GM12872 (cell line): ENCODE measurements at regions not wholly inside any gene's neighbourhood (a gene's known extent, or its start where the extent isn't known, plus 50 kb on each side); places are given as distances from the start of the nearest gene placed in this dataset.

Source experiments
- TF ChIP-seq, protein P1 (sequence below): IDR thresholded peaks from 3 replicates; pipeline ENCODE4 v1.5.1; 2011; ENCODE audit warnings: low read depth, mild to moderate bottlenecking, low read length, moderate library complexity; ENCODE audit not compliant: insufficient read depth

DNA sequence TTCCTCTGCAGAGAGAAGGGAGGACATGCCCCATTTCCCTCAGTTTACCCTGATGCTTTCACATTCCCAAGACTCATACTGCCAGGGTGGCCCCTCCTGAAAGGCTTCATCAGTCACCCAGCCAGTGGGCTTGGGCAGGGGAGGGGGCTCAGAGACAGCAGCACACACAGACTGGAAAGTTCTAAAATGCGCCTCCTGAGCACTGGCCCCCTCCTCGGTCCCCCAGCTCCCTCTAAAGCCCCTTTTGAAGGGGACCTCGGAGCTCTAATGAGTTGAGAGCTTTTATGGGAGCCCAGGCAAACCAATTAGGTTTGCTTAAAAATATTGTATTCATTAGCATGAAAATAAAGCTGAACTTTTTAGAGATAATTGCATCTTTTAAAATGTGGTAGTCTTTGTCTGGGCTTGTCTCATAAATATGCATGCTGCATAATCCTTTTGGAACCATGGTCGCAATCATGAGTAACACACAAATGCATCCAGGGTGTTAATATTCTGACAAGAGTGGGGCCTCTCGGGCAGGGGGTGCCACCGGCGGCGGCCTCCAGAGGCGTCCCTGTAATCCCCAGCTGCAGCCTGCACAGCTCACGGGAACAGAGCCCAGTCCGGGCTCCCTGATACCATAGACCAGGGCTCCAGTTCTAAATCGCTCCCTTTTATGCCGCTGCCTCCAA is 78.5 kb downstream of the RPLP1 start:
- TF ChIP-seq, protein P1, sequence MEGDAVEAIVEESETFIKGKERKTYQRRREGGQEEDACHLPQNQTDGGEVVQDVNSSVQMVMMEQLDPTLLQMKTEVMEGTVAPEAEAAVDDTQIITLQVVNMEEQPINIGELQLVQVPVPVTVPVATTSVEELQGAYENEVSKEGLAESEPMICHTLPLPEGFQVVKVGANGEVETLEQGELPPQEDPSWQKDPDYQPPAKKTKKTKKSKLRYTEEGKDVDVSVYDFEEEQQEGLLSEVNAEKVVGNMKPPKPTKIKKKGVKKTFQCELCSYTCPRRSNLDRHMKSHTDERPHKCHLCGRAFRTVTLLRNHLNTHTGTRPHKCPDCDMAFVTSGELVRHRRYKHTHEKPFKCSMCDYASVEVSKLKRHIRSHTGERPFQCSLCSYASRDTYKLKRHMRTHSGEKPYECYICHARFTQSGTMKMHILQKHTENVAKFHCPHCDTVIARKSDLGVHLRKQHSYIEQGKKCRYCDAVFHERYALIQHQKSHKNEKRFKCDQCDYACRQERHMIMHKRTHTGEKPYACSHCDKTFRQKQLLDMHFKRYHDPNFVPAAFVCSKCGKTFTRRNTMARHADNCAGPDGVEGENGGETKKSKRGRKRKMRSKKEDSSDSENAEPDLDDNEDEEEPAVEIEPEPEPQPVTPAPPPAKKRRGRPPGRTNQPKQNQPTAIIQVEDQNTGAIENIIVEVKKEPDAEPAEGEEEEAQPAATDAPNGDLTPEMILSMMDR: no peak

DNA sequence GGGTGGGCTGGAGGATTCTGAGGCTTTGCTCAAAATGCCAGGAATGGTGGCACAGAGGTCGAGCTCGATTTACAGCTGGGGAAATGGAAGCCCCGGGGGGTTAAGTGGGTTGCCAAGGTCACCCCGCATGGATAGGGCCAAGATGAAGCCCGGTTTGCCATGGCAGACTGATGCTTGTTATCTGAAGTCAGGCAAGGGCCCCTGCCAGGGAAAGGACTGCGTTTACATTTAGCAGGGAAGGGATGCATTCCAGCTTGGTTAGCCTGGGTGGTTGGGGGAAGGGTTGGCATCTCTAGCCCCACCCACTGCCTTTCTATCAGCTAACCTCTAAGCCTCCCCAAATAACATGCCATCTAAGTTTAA is 79.0 kb downstream of the RPLP1 start:
- TF ChIP-seq, protein P1: no peak

DNA sequence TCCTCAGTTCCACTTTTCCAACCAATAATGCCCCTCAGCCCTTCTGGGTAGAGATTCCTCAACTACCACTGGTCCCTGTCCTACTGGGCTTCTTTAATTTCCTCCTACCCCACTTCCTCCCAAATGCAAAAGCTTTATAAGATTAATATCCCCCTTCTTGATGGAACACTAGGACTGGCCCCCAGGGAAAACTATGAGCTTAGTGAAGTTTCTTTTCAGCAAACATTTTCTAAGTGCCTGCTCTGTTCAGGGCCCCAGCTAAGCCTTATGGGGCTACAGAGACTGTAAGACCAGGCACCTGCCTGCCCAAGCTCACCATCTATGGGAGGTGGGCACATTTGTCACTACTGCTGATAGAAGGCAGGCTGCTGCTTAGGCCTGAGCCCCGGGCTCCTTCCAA is 79.4 kb downstream of the RPLP1 start:
- TF ChIP-seq, protein P1: no peak

DNA sequence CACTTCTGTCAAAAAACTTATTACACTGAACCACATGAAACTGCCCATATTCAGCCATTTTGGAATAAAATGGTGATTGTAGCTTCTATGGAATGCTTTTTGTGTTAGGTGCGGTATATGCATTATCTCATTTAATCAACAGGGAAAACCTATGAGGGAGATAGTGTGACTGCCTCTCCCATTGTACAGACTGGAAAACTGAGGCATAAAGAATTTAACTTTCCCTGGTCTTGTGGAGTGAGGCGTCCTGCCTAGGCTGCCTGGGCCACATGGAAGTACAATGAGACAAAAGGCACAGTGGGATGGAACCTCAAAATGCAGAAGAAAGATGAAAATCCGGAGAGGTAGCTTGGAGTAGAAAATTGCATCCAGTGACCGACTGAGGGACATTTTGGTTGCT is 80.2 kb downstream of the RPLP1 start:
- TF ChIP-seq, protein P1: no peak

DNA sequence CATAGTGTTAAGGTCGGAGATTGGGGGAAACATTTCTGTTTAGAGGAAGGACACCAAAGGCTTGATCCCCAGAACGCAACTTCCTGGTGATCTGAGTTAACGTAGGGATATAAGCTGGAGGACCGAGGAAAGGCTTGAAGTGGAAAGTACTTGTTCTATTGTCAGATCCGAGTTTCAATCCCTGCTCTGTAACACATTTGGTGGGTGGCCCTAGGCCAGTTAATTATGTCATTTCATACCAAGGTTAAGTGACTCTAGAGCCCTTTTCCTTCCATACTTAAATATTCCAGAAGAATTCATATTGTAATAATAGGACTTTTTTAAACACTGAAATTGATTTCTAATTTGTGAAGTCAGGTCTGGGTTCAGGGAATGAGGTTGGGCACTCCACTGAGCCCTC is 80.9 kb downstream of the RPLP1 start:
- TF ChIP-seq, protein P1: no peak

DNA sequence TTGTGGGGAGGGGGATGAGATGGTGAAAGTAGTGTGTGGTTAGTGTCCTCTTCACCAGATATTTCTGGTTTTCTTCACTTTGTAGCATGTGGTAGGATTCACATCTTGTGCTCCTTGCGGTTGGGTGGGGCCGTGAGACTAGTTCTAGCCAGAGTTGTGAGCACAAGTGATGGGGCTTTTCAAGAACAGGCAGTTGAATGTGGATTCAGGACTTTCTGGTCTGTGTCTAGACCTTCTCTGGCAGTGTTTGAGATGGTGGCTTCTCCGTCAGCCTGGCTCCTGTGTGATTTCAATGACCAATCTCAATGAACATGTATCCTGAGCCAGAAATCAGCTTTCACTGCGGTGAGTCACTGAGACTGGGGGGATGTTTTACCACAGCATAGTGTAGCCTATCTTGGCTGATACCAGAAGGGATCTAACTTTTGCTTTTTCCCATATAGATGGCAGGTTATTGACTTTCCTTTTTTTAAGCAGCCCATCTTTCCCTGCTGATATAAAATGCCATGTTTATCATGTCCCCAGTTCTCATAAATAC is 82.6 kb downstream of the RPLP1 start:
- TF ChIP-seq, protein P1: no peak

DNA sequence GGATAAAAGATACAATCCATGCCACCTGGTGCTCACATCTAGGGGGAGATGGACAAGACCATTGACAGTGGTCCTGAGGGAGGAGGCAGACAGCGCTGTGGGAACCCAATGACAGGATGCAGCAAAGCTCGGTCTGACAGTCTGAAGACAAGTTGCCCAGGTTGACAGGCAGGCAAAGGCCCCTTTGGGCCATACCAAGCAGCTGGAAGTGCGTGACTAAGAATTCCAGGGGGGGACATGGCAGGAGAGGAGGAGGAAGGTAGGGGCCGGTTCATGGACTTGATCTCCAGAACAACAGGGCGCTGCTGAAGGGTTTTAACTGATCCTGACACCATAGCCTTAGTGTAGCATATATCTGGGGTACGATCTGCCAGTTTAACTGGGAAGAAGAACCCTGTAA is 83.4 kb downstream of the RPLP1 start:
- TF ChIP-seq, protein P1: no peak
